NCI-H2029 treated with DMSO at 0.1 percent for 48 hours (cell line): ENCODE measurements at regions not wholly inside any gene's neighbourhood (a gene's known extent, or its start where the extent isn't known, plus 50 kb on each side); places are given as distances from the start of the nearest gene placed in this dataset.
A peak's percentile ranks its signal among the peaks of the same experiment; 100 is the strongest.
"Not testable (repeated sequence)": the region's sequence is repeated elsewhere in the genome, so short reads cannot be mapped to it uniquely, and the experiment has no call there.

ENCODE experiments used
- DNase-seq: peaks from one replicate; lab custom pipeline; 2025; lab: John Stamatoyannopoulos, UW

- DNase-seq, result no peak
These were observed 189.1 kb upstream of the TMEM132C start for GRCh38 chr12:128077917-128078298.

GRCh38 chr12:128078301-128078971, 188.5 kb upstream of the TMEM132C start:
- DNase-seq, result no peak

GRCh38 chr12:128079446-128079845, 187.5 kb upstream of the TMEM132C start:
- DNase-seq, result no peak

- no peak for DNase-seq
These were observed 183.7 kb upstream of the TMEM132C start for GRCh38 chr12:128083132-128083729.

GRCh38 chr12:128088926-128089325, 178.0 kb upstream of the TMEM132C start:
- no peak for DNase-seq

- DNase-seq, result no peak
These were observed 177.0 kb upstream of the TMEM132C start for GRCh38 chr12:128089961-128090360.

- no peak for DNase-seq
These were observed 175.8 kb upstream of the TMEM132C start for GRCh38 chr12:128091101-128091720.

- no peak for DNase-seq
These were observed 175.0 kb upstream of the TMEM132C start for GRCh38 chr12:128091951-128092382.

- no peak for DNase-seq
These were observed 168.2 kb upstream of the TMEM132C start for GRCh38 chr12:128098730-128099129.

GRCh38 chr12:128103152-128103551, 163.8 kb upstream of the TMEM132C start:
- no peak for DNase-seq

- DNase-seq, result no peak
These were observed 157.7 kb upstream of the TMEM132C start for GRCh38 chr12:128109236-128109635.

- no peak for DNase-seq
These were observed 157.3 kb upstream of the TMEM132C start for GRCh38 chr12:128109636-128110035.

GRCh38 chr12:128111333-128111732, 155.6 kb upstream of the TMEM132C start:
- no peak for DNase-seq

GRCh38 chr12:128111951-128112350, 155.0 kb upstream of the TMEM132C start:
- no peak for DNase-seq

GRCh38 chr12:128113250-128113649, 153.7 kb upstream of the TMEM132C start:
- not testable (repeated sequence) for DNase-seq

GRCh38 chr12:128114485-128114884, 152.5 kb upstream of the TMEM132C start:
- no peak for DNase-seq

GRCh38 chr12:128116537-128116936, 150.4 kb upstream of the TMEM132C start:
- DNase-seq, result no peak

- DNase-seq, result no peak
These were observed 146.9 kb upstream of the TMEM132C start for GRCh38 chr12:128120035-128120434.

GRCh38 chr12:128121424-128121823, 145.5 kb upstream of the TMEM132C start:
- no peak for DNase-seq

GRCh38 chr12:128123096-128123495, 143.9 kb upstream of the TMEM132C start:
- DNase-seq, result no peak

- DNase-seq, result no peak
These were observed 135.0 kb upstream of the TMEM132C start for GRCh38 chr12:128131955-128132354.

GRCh38 chr12:128133321-128134073, 133.5 kb upstream of the TMEM132C start:
- DNase-seq, result peak; percentile 52

- no peak for DNase-seq
These were observed 129.8 kb upstream of the TMEM132C start for GRCh38 chr12:128137140-128137539.
